HG02623 (cell line): ENCODE measurements at regions not wholly inside any gene's neighbourhood (a gene's known extent, or its start where the extent isn't known, plus 50 kb on each side); places are given as distances from the start of the nearest gene placed in this dataset.
"Not testable (repeated sequence)": the region's sequence is repeated elsewhere in the genome, so short reads cannot be mapped to it uniquely, and the experiment has no call there.

Experiments used
- ATAC-seq: cut with Tn5 transposase; IDR thresholded peaks from one replicate; pipeline ENCODE4 v1.9.1; 2021; ENCODE audit warnings: moderate library complexity; ENCODE audit not compliant: unreplicated experiment

- no peak for ATAC-seq
Observed at GRCh38 chr5:8693341-8693844, 824.4 kb downstream of the MTRR start.

- no peak for ATAC-seq
Observed at GRCh38 chr5:8694545-8694944, 825.6 kb downstream of the MTRR start.

- no peak for ATAC-seq
Observed at GRCh38 chr5:8695902-8696845, 827.2 kb downstream of the MTRR start.

- no peak for ATAC-seq
Observed at GRCh38 chr5:8700222-8700621, 831.3 kb downstream of the MTRR start.

- no peak for ATAC-seq
Observed at GRCh38 chr5:8700671-8701070, 831.7 kb downstream of the MTRR start.

GRCh38 chr5:8701251-8701650 lies 832.3 kb downstream of the MTRR start:
- ATAC-seq: no peak

GRCh38 chr5:8710426-8710930 lies 835.4 kb downstream of the SEMA5A start:
- ATAC-seq: no peak

GRCh38 chr5:8714198-8714597 lies 831.7 kb downstream of the SEMA5A start:
- ATAC-seq: no peak

GRCh38 chr5:8714861-8715260 lies 831.0 kb downstream of the SEMA5A start:
- no peak for ATAC-seq

- no peak for ATAC-seq
Observed at GRCh38 chr5:8719796-8720195, 826.1 kb downstream of the SEMA5A start.

- no peak for ATAC-seq
Observed at GRCh38 chr5:8720506-8720905, 825.4 kb downstream of the SEMA5A start.

GRCh38 chr5:8721536-8721935 lies 824.3 kb downstream of the SEMA5A start:
- no peak for ATAC-seq

- no peak for ATAC-seq
Observed at GRCh38 chr5:8726383-8727036, 819.4 kb downstream of the SEMA5A start.

GRCh38 chr5:8727396-8727795 lies 818.5 kb downstream of the SEMA5A start:
- ATAC-seq: no peak

- ATAC-seq: no peak
Observed at GRCh38 chr5:8729437-8729836, 816.4 kb downstream of the SEMA5A start.

GRCh38 chr5:8730194-8730593 lies 815.7 kb downstream of the SEMA5A start:
- no peak for ATAC-seq

- not testable (repeated sequence) for ATAC-seq
Observed at GRCh38 chr5:8731110-8731509, 814.8 kb downstream of the SEMA5A start.

GRCh38 chr5:8740595-8740994 lies 805.3 kb downstream of the SEMA5A start:
- no peak for ATAC-seq

GRCh38 chr5:8749556-8749955 lies 796.3 kb downstream of the SEMA5A start:
- ATAC-seq: no peak

GRCh38 chr5:8750100-8750499 lies 795.8 kb downstream of the SEMA5A start:
- no peak for ATAC-seq

GRCh38 chr5:8751971-8752370 lies 793.9 kb downstream of the SEMA5A start:
- ATAC-seq: no peak

GRCh38 chr5:8752595-8752994 lies 793.3 kb downstream of the SEMA5A start:
- ATAC-seq: no peak
